ENCODE measurements at regions not wholly inside any gene's neighbourhood (a gene's known extent, or its start where the extent isn't known, plus 50 kb on each side); places are given as distances from the start of the nearest gene placed in this dataset.

DNA sequence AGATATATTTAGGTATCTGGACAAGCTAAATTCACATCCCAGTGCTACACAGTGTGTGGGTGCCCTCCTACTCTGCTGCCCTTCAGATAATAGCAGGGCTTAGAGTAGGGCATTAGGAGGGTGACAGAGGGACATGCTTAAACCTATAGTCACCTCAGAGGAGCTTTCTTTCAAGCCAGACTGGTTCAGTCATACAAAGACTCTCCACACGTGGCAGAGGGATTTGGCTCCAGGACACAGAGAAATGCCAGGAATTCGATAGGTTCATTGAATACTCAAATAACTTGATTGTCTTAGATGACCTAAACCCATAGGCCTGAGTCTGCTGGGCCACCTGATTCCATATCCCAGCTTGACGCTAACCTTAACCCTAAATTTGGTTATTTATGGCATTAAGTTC lies 163.5 kb downstream of the TPH2 start:
- TF ChIP-seq, protein P1, sequence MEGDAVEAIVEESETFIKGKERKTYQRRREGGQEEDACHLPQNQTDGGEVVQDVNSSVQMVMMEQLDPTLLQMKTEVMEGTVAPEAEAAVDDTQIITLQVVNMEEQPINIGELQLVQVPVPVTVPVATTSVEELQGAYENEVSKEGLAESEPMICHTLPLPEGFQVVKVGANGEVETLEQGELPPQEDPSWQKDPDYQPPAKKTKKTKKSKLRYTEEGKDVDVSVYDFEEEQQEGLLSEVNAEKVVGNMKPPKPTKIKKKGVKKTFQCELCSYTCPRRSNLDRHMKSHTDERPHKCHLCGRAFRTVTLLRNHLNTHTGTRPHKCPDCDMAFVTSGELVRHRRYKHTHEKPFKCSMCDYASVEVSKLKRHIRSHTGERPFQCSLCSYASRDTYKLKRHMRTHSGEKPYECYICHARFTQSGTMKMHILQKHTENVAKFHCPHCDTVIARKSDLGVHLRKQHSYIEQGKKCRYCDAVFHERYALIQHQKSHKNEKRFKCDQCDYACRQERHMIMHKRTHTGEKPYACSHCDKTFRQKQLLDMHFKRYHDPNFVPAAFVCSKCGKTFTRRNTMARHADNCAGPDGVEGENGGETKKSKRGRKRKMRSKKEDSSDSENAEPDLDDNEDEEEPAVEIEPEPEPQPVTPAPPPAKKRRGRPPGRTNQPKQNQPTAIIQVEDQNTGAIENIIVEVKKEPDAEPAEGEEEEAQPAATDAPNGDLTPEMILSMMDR (IDR thresholded peaks at IDR 0.05): no peak
- Mint-ChIP-seq H3K27ac (ENCODE audit: unreplicated experiment) (no peak overlapping the region), H3K4me1 (ENCODE audit: low read depth) (no peaks in the 10 kb centered on the region), H3K9me3 (ENCODE audit: low read depth) (no peaks in the 10 kb centered on the region), H3K27me3 (ENCODE audit: low read depth) (peaks cover 7% of the 10 kb centered on the region), H3K36me3 (ENCODE audit: low read depth) (no peaks in the 10 kb centered on the region), H3K4me3 (ENCODE audit: unreplicated experiment) (no peak overlapping the region)
- DNase-seq (ENCODE audit: low spot score): no peak

DNA sequence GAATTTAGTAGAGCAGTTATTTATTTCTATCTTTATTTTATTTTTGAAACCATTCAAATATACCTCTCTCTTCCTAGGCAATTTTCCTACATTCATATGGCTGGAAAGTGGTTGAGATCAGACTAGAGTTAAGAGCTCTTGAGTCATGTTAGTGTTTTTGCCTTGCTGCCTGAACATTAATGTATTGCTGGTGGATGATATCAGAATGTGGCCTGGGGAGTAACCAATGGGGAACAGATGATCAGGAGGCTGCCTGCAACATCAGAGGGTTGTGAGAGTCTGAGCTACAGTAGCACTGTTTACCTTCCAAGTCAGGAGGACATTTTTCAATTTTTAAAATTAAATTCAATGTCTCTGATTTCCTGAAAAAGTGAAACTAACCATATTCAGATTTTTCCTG lies 166.3 kb upstream of the TRHDE start:
- no peak for DNase-seq (ENCODE audit: low spot score)
- no peaks in the 10 kb centered on the region for H3K9me3 Mint-ChIP-seq (ENCODE audit: low read depth)
- TF ChIP-seq, protein P1 (IDR thresholded peaks at IDR 0.05): no peak
- no peak overlapping the region for H3K27ac Mint-ChIP-seq (ENCODE audit: unreplicated experiment)
- H3K4me3 Mint-ChIP-seq (ENCODE audit: unreplicated experiment): no peak overlapping the region
- H3K27me3 Mint-ChIP-seq (ENCODE audit: low read depth): peaks cover 2% of the 10 kb centered on the region
- no peaks in the 10 kb centered on the region for H3K4me1 Mint-ChIP-seq (ENCODE audit: low read depth)
- no peaks in the 10 kb centered on the region for H3K36me3 Mint-ChIP-seq (ENCODE audit: low read depth)

DNA sequence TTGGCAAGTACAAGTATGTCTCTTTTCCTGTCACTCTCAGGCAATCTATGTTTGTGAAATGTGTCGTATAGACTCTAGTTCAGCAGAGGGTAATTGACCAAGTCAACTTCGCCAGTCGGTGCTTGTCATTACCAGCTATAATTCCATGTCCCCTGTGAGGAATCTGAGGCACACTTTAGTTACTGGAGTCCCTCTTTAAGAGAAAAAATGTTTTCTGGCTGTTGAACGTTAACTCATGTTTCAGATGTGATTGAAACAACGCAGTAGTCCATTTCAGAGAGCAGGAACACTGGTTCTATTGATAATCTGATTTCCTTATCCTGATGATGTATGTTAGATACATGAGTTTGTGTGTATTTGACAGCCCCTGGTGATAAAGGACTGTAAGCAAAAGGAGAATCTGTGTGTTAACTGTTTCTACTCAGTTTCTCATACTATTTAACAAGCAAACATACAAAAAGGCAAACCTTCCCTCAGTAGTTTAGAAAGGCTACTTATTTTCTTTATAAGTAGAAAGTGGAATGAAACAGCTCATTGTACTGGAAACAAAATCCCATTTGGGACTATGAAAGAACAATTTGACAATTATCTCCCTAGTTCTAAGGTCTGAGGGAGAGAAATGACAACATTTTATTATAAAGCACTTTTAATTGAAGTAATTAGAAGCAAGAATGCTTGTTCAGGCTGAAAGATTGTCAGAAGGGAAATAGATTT lies 161.1 kb upstream of the TRHDE start:
- Mint-ChIP-seq H3K9me3 (ENCODE audit: low read depth) (no peaks in the 10 kb centered on the region), H3K4me1 (ENCODE audit: low read depth) (no peaks in the 10 kb centered on the region), H3K27ac (ENCODE audit: unreplicated experiment) (no peak overlapping the region), H3K27me3 (ENCODE audit: low read depth) (peaks cover 2% of the 10 kb centered on the region), H3K36me3 (ENCODE audit: low read depth) (no peaks in the 10 kb centered on the region), H3K4me3 (ENCODE audit: unreplicated experiment) (no peak overlapping the region)
- TF ChIP-seq, protein P1 (IDR thresholded peaks at IDR 0.05): no peak
- DNase-seq (ENCODE audit: low spot score): no peak

DNA sequence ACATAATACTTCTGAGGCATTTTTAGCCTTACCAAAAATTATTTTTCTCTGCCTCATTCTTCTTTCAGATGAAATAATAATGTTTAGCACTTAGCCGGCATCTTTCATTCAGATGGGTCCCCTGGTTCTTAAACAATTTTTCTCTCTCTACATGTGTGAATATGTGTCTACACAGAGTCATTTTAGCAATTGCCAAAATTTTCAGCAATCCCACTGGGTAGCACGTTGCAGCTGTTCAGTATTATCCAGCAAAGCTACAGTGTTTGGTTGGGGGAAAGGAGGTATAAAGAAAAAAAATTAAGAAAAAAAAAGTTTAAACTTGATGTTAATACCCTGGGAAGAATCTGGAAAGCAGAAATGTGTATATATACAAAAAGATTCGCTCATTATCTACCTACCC lies 160.5 kb upstream of the TRHDE start:
- no peak for DNase-seq (ENCODE audit: low spot score)
- Mint-ChIP-seq H3K36me3 (ENCODE audit: low read depth) (no peaks in the 10 kb centered on the region), H3K9me3 (ENCODE audit: low read depth) (peaks cover 3% of the 10 kb centered on the region), H3K4me3 (ENCODE audit: unreplicated experiment) (no peak overlapping the region), H3K4me1 (ENCODE audit: low read depth) (no peaks in the 10 kb centered on the region), H3K27ac (ENCODE audit: unreplicated experiment) (no peak overlapping the region), H3K27me3 (ENCODE audit: low read depth) (peaks cover 2% of the 10 kb centered on the region)
- TF ChIP-seq, protein P1 (IDR thresholded peaks at IDR 0.05): no peak

DNA sequence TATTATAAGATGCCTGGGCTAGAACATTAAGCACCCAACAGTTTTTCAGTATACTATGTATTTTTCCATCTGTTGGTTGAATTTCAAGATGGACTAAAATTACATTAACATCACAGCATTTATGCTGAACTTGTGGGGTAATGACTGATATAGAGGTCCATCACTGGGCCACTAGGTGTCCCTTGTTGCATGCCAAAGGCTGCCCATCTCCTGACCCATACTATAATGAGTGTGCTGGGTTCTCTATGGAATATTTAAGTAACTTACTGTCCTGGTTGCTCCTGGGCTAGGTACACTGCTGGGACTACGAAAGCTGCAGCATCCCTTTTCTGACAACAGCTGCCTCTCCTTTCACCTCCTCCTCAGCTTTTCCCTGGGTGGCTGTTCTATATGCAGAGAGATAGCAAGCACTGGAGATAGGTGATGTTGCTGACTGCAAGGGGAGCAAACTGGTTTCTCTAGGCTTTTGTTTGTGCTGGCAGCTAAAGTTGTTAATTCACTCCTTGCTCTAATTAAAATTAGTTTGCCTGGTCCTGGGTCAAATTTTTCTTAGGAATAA lies 138.6 kb upstream of the TRHDE start:
- peaks cover 26% of the 10 kb centered on the region for H3K27me3 Mint-ChIP-seq (ENCODE audit: low read depth)
- H3K4me1 Mint-ChIP-seq (ENCODE audit: low read depth): no peaks in the 10 kb centered on the region
- no peak for DNase-seq (ENCODE audit: low spot score)

More for the DNA sequence above, 138.6 kb upstream of the TRHDE start:
- H3K9me3 Mint-ChIP-seq (ENCODE audit: low read depth): peaks cover 3% of the 10 kb centered on the region
- no peak overlapping the region for H3K27ac Mint-ChIP-seq (ENCODE audit: unreplicated experiment)
- TF ChIP-seq, protein P1 (IDR thresholded peaks at IDR 0.05): peak; percentile 42
- no peak overlapping the region for H3K4me3 Mint-ChIP-seq (ENCODE audit: unreplicated experiment)
- H3K36me3 Mint-ChIP-seq (ENCODE audit: low read depth): no peaks in the 10 kb centered on the region
